Activated CD4-positive, alpha-beta memory T cell treated with anti-CD3 and anti-CD28 coated beads, Interleukin-2, amount 10 ng/mL, durations not matched to agents 7 days and 5 days (primary cell): ENCODE measurements at regions not wholly inside any gene's neighbourhood (a gene's known extent, or its start where the extent isn't known, plus 50 kb on each side); places are given as distances from the start of the nearest gene placed in this dataset.
A peak's percentile ranks its signal among the peaks of the same experiment; 100 is the strongest.

Source experiments
- CTCF ChIA-PET: fragments of 350-600 bp; sonication (Branson Sonifier 250); formaldehyde crosslinking; loops from one replicate; lab custom pipeline; 2021; ENCODE audit warnings: antibody characterized with exemption, inconsistent platforms; lab: Charles Lee
- POLR2A ChIA-PET: fragments of 350-600 bp; sonication (Branson Sonifier 250); formaldehyde crosslinking; loops from one replicate; lab custom pipeline; 2021; ENCODE audit warnings: antibody characterized with exemption; lab: Charles Lee
- DNase-seq: peaks from one replicate; pipeline ENCODE4 v3.0.0-alpha.2; 2020
- H3K27ac Mint-ChIP-seq: one replicate; pipeline ENCODE4 v1.8.0; 2021; ENCODE audit warnings: mild to moderate bottlenecking, mixed read lengths
- H3K27me3 Mint-ChIP-seq: one replicate; pipeline ENCODE4 v1.8.0; 2021; ENCODE audit warnings: mixed read lengths
- H3K36me3 Mint-ChIP-seq: one replicate; pipeline ENCODE4 v1.8.0; 2021; ENCODE audit warnings: low read depth, mixed read lengths
- H3K4me1 Mint-ChIP-seq: one replicate; pipeline ENCODE4 v1.8.0; 2021; ENCODE audit warnings: mixed read lengths
- H3K4me3 Mint-ChIP-seq: one replicate; pipeline ENCODE4 v1.8.0; 2021; ENCODE audit warnings: mild to moderate bottlenecking, mixed read lengths
- H3K9me3 Mint-ChIP-seq: one replicate; pipeline ENCODE4 v1.8.0; 2021; ENCODE audit warnings: mixed read lengths

DNA sequence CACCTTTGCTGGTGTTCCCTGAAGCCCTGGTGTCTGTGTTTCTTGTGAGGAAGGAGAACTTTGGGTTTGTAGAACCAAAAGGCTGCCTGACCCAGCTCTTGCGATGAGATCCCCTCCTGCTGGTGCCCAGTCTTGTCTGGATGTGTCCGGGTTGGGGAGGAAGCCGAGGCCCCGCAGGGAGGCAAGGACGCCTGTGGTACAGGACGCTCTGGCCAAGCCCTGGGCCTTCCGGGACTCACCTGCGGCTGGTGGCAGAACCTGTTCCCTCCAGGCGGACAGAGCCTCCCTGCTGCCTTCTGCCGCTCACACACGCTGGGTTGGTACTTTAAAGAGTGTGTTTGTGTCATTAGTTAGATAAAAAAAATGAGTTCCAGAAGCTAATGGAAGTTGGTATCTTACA lies 616.2 kb downstream of the GALR1 start:
- Mint-ChIP-seq H3K27me3 (no peaks in the 10 kb centered on the region), H3K27ac (no peak overlapping the region), H3K4me1 (no peaks in the 10 kb centered on the region), H3K9me3 (peaks cover 3% of the 10 kb centered on the region), H3K36me3 (no peaks in the 10 kb centered on the region), H3K4me3 (no peak overlapping the region)
- ChIA-PET CTCF (no interaction called here), POLR2A (no interaction called here)
- DNase-seq: no peak

DNA sequence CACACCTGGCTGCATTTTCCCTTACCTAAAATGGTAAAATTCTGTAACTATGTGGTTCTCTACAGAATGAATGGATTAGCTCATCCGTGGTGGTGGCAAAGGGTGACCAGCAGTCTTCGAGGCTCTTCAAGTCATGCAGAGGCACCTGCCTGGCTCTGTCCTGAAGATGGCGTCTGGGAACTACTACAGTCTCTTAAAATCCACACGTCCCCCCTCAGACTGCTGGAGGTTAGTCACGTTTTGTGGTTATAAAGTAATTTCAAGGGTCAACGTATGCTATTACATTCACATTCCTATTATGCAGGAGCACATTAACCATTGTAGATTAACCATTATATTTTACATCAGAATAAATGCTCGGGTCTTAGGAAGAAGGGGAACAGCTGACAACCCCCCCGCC lies 616.7 kb downstream of the GALR1 start:
- no peak overlapping the region for H3K4me3 Mint-ChIP-seq
- no peak for DNase-seq
- no peaks in the 10 kb centered on the region for H3K36me3 Mint-ChIP-seq
- POLR2A ChIA-PET: no interaction called here
- H3K27ac Mint-ChIP-seq: no peak overlapping the region
- CTCF ChIA-PET: no interaction called here
- H3K4me1 Mint-ChIP-seq: no peaks in the 10 kb centered on the region
- H3K27me3 Mint-ChIP-seq: no peaks in the 10 kb centered on the region
- H3K9me3 Mint-ChIP-seq: peaks cover 3% of the 10 kb centered on the region

DNA sequence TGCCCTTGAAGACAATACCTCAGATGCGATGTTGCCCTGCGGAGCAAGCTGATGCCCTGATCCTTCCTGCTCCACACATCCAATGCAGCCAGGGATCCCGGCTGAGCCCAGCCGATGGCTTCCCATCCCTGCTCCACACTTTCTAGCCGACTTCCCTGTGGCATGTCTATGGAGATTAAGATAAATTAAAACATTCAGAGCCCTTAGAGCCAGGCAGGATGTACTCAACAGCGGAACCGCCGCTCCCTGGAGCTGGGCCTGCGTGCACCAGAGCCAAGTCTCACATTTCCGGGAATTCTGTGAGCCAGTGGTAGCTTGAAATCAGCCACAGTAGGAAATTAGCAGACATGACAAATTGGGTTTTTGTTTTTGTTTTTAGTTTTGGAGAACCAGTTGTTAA lies 620.6 kb downstream of the GALR1 start:
- no peaks in the 10 kb centered on the region for H3K36me3 Mint-ChIP-seq
- DNase-seq: no peak

DNA sequence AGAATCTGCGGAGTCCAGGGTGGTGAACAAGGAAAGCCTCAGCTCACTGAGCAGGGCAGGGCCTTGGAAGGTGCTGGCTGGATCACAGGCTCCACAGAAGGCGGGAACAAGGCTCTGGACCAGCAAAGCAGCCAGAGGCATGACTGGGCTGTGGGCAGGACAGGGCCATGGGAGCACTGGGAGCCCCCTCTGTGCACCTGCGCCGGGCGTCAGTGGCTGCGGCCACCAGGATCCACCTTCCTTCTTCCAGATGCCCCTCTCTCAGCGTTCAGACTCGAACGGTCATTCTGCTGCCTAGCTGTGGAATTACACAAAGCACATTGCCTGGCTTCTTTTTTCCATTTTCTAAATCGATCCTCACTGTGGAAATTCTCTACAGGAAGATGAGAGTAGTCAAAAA lies 621.2 kb downstream of the GALR1 start:
- Mint-ChIP-seq H3K27ac (no peak overlapping the region), H3K9me3 (peaks cover 3% of the 10 kb centered on the region), H3K36me3 (no peaks in the 10 kb centered on the region), H3K27me3 (no peaks in the 10 kb centered on the region), H3K4me1 (no peaks in the 10 kb centered on the region), H3K4me3 (no peak overlapping the region)
- DNase-seq: no peak
- ChIA-PET CTCF (no interaction called here), POLR2A (no interaction called here)

More for the DNA sequence above, 620.6 kb downstream of the GALR1 start:
- Mint-ChIP-seq H3K4me3 (no peak overlapping the region), H3K4me1 (no peaks in the 10 kb centered on the region), H3K27me3 (no peaks in the 10 kb centered on the region), H3K9me3 (peaks cover 3% of the 10 kb centered on the region), H3K27ac (no peak overlapping the region)
- ChIA-PET CTCF (no interaction called here), POLR2A (no interaction called here)

DNA sequence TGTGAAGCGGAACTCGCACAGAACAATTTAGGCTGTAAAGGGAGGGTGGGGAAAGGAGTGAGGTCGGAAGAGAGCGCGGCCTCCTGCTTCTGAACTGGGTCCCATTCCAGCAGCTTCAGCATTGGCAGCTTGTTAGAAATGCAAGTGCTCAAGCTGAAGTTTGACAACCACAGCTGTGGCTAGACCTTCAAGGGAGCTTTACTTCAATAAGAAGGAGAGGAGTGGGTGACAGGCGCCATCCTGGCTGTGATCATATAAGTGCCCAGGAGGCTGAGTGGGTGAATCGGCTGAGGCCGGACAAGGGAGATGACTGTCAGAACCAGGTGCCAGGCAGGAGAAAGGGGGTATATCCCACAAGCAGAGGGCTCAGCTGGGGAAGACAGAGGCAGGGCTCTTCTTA lies 622.5 kb downstream of the GALR1 start:
- no peak for DNase-seq
- Mint-ChIP-seq H3K27me3 (no peaks in the 10 kb centered on the region), H3K9me3 (peaks cover 3% of the 10 kb centered on the region), H3K27ac (no peak overlapping the region), H3K36me3 (no peaks in the 10 kb centered on the region), H3K4me1 (no peaks in the 10 kb centered on the region), H3K4me3 (no peak overlapping the region)
- POLR2A ChIA-PET: no interaction called here
- CTCF ChIA-PET: no interaction called here

DNA sequence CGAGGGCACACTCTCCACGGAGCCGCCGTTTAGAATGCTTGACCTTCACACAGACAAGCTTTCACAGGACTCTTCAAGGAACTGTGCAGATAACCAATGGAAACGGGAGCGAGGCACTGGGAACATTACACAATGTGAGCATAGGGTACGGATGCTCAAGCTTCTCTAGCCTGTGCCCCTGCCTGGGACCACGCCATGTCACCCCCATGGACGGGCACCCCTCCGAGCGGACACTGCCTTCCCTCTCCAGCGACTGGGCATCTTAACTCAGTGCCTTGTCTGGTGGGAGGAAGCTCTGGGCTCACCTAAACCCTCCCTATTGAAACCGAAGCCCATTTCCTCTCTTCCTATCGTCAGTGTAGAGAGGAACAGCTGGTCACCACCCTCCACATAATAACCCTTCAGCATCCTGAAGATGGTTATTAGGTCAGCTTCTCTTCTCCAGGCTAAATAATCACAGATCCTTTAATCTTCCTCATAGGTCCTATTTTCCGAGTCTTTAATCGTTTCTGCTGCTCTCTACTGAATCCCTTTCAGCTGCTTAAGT lies 626.7 kb downstream of the GALR1 start:
- ChIA-PET CTCF (interaction anchor here (1.4 kb wide), 1 partner anchor 24 kb away, joined by 4 read pairs; no protein-coding TSS in a partner anchor), POLR2A (no interaction called here)
- Mint-ChIP-seq H3K27ac (no peak overlapping the region), H3K4me1 (no peaks in the 10 kb centered on the region), H3K36me3 (no peaks in the 10 kb centered on the region), H3K4me3 (no peak overlapping the region), H3K9me3 (no peaks in the 10 kb centered on the region), H3K27me3 (no peaks in the 10 kb centered on the region)
- DNase-seq: no peak

DNA sequence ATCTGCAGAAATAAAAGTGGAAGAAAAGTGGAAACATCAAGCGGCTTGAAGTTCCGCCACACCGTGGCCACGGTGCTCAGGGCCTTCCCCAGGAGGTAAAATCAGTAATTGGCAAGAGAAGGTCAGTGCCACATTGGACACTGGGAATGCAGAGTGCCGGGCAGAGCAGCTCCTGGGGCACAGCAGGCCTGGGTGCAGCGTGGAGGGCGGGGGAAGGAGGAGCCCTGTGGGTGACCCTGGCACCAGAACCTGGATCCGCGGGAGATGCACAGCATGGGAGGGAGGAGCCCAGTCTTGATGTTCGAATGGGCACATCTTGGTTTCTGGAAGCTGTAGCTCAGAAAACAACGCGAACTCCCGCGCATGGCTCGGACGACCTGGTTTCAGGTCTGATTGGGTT lies 630.2 kb downstream of the GALR1 start:
- CTCF ChIA-PET: no interaction called here
- H3K36me3 Mint-ChIP-seq: no peaks in the 10 kb centered on the region
- no peak for DNase-seq

DNA sequence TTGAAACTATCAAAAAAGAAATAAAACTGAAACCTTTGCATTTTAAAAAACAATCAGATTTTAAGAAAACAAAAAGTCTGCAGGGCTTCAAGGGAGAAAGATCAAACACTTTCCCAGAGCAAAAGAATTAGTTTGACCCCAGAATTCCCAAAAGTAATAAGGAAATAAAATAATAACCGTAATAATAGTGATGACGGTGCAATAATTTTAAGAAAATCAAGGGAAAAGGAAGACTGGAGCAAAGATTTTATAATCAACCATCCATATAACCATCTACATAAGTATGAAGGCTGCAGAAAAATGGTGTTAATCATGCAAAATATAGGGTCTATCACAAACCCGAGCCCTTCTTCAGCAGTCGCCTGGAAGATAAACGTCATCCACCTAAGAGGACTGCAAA lies 634.8 kb downstream of the GALR1 start:
- Mint-ChIP-seq H3K4me3 (no peak overlapping the region), H3K36me3 (no peaks in the 10 kb centered on the region), H3K27ac (no peak overlapping the region), H3K27me3 (no peaks in the 10 kb centered on the region), H3K9me3 (no peaks in the 10 kb centered on the region), H3K4me1 (no peaks in the 10 kb centered on the region)
- POLR2A ChIA-PET: no interaction called here
- CTCF ChIA-PET: no interaction called here
- no peak for DNase-seq

More for the DNA sequence above, 630.2 kb downstream of the GALR1 start:
- Mint-ChIP-seq H3K4me3 (no peak overlapping the region), H3K27ac (no peak overlapping the region), H3K9me3 (no peaks in the 10 kb centered on the region), H3K4me1 (no peaks in the 10 kb centered on the region), H3K27me3 (no peaks in the 10 kb centered on the region)
- POLR2A ChIA-PET: no interaction called here

DNA sequence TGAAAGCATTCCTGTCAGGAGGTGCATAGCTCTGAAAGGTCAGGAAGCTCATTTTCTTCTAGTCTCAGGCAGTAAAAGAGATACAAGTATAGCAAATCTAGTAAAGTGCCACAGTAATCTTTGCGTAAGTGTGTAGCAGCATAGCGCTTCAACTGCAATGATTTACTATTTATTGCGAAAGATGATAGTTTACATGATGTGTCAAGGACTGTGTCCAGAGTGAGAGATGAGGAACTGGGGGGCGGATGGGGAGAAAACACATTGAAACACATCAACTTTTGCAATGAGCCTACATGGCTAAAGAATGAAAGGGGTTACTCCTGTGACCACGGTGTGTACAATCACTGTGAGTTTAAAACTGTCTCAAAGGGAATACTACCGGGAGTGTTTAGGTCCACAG lies 644.4 kb downstream of the GALR1 start:
- CTCF ChIA-PET: no interaction called here
- Mint-ChIP-seq H3K4me1 (no peaks in the 10 kb centered on the region), H3K36me3 (no peaks in the 10 kb centered on the region), H3K9me3 (no peaks in the 10 kb centered on the region), H3K27ac (no peak overlapping the region), H3K27me3 (peaks cover 8% of the 10 kb centered on the region), H3K4me3 (no peak overlapping the region)
- DNase-seq: no peak
- POLR2A ChIA-PET: no interaction called here

DNA sequence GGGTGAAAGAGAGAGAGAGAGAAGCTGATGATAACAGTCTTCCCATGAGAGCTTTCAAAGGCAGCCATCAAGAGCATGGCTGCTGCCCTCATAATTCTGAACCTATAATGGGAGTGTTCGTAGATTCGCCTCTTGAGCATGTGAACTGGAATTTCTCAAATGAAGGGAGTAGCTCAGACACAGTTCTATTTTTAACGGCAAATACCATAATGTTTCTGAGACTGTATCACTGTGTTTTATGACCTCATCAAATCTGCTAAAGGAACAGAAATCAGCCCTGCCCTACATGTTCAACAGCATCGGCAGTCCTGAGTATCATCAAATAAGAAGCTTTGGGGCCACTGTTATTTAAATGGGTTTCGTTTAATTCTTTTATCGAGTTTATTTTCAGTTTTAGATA lies 645.6 kb downstream of the GALR1 start:
- Mint-ChIP-seq H3K27ac (no peak overlapping the region), H3K36me3 (no peaks in the 10 kb centered on the region), H3K27me3 (peaks cover 10% of the 10 kb centered on the region), H3K4me1 (peaks cover 6% of the 10 kb centered on the region), H3K4me3 (no peak overlapping the region), H3K9me3 (no peaks in the 10 kb centered on the region)
- no peak for DNase-seq
- ChIA-PET POLR2A (no interaction called here), CTCF (no interaction called here)

DNA sequence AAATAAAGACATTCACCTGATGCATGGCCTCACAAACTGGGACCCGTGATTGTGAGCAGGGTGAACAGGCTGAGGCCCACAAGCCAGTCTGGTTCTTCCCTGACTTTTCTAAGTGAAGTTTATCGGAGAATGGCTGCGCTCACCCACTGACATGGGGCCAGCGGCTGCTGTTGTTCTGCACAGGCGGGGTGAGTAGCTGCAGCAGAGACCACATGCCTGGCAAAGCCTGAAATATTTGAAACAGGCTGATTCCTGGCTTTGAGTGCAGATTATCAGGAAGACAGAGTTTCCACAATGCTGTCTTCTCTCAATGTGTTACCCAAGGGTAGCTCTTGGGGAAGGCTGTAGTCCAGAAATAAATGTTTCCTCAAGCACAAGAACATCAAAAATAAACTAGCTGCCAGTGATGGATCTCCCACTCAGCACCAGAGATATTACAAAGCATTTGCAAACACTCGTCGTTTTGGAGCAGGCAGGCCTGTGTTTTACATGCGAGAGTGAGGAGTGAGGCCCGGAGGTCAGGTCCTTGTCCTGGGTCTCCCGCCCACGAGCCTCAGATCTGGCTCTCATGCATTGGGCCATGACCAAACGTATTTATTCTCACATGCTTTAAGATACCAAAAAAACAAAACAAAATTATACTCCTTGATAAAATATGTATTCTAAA lies 647.1 kb downstream of the GALR1 start:
- Mint-ChIP-seq H3K4me1 (peaks cover 6% of the 10 kb centered on the region), H3K27ac (no peak overlapping the region), H3K9me3 (no peaks in the 10 kb centered on the region), H3K36me3 (no peaks in the 10 kb centered on the region), H3K27me3 (peaks cover 10% of the 10 kb centered on the region), H3K4me3 (no peak overlapping the region)
- ChIA-PET POLR2A (no interaction called here), CTCF (no interaction called here)
- DNase-seq: no peak

DNA sequence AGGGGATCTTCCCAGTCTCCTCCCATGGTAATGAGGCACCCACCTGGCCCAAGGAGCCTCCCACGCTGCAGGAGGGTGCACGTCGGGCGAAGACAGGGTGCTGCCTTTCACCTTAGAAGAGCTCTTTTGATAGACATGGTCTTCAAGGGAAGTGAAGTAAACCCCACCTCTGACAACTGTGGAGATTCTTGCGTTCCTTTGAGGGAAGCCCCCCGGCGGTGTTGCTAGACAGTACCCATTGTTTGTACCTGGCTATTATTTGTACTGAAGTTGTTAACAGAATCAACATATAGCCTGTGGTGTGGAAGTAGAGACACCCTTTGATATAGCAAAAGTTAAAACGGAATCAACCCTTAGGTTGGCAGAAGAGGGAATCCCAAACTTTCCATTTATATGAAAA lies 648.0 kb downstream of the GALR1 start:
- H3K27ac Mint-ChIP-seq: no peak overlapping the region
- H3K36me3 Mint-ChIP-seq: no peaks in the 10 kb centered on the region
- CTCF ChIA-PET: no interaction called here
- H3K27me3 Mint-ChIP-seq: peaks cover 10% of the 10 kb centered on the region
- H3K4me3 Mint-ChIP-seq: no peak overlapping the region
- no peaks in the 10 kb centered on the region for H3K9me3 Mint-ChIP-seq
- H3K4me1 Mint-ChIP-seq: peaks cover 6% of the 10 kb centered on the region
- POLR2A ChIA-PET: no interaction called here
- DNase-seq: no peak

DNA sequence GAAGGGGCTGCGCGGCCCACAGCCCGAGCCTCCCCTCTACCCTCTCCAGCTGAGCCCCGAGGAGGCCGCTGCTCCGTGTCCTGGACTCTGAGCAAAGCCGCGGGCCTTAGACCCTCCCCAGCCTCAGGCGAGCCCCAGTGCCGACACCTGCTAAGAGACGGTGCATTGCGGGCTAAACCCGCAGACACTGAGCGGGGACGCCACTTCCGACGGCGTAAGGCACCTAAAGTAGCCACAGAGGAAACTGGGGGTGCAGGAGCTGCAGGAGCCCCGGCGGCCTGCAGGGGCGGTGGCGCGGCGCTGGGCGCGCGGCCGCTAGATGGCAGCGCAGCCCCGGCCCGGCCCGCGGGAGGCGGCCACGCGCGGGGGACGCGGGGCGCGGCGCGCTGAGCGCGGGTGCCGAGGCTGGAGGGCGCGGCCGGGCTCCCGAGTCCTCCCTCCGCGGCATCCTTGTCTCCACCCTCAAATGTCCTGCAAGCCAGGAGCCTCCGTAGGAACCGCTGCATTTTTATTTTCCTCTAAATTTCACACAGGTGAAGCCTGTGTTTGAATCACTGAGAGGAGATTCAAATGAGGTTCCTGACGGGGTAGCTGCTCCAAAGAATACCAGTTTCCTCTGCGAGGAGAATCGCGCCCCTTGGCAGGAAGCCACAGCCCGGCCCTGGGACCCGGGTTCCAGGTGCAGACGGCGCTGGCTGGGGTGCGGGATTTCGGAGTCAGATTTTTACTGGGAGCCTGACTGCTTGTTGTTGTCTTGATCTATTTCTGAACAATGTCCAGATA lies 650.5 kb downstream of the GALR1 start:
- no peaks in the 10 kb centered on the region for H3K9me3 Mint-ChIP-seq
- H3K4me3 Mint-ChIP-seq: no peak overlapping the region

More for the DNA sequence above, 650.5 kb downstream of the GALR1 start:
- DNase-seq: peak; percentile 67
- ChIA-PET CTCF (interaction anchor here (1.0 to 1.5 kb wide), 4 partner anchors 11 to 24 kb away, joined by 3 to 5 read pairs (median 4); no protein-coding TSS in a partner anchor), POLR2A (no interaction called here)
- Mint-ChIP-seq H3K27ac (no peak overlapping the region), H3K27me3 (peaks cover 8% of the 10 kb centered on the region), H3K36me3 (no peaks in the 10 kb centered on the region), H3K4me1 (peaks cover 6% of the 10 kb centered on the region)
